IMR-90 (cell line): ENCODE measurements at regions not wholly inside any gene's neighbourhood (a gene's known extent, or its start where the extent isn't known, plus 50 kb on each side); places are given as distances from the start of the nearest gene placed in this dataset.

Experiments
- ATAC-seq: fragments of 200-7000 bp; cut with Tn5 transposase; 2 replicates; pipeline ENCODE4 v1.9.1; 2020; ENCODE audit warnings: low read depth, mild to moderate bottlenecking, moderate library complexity
- BruUV-seq: library from RNA; stranded (reverse); fragments of 400-500 nt; replicated peaks from 2 replicates; lab custom pipeline; 2021; lab: Mats Ljungman, UMichigan
- CTCF ChIA-PET: fragments of 300-600 bp; formaldehyde crosslinking; extraction: SDS; loops from one replicate; lab custom pipeline; 2021; ENCODE audit warnings: antibody characterized with exemption; lab: Yijun Ruan, JAX
- POLR2A ChIA-PET: fragments of 300-600 bp; sonication (Branson Sonifier 250); formaldehyde crosslinking; loops from one replicate; lab custom pipeline; 2022; ENCODE audit warnings: antibody characterized with exemption; ENCODE audit not compliant: unreplicated experiment; lab: Charles Lee
- DNase-seq: peaks from one replicate; pipeline ENCODE4 v3.0.0; 2013
- H2AFZ ChIP-seq: replicated peaks from 2 replicates; pipeline ENCODE3; 2013; ENCODE audit warnings: low read length, mild to moderate bottlenecking; ENCODE audit not compliant: poor library complexity
- H2AK5ac ChIP-seq: 2 replicates; pipeline ENCODE4 v1.6.1; 2013; ENCODE audit warnings: low read depth, low read length, inconsistent platforms
- H2AK9ac ChIP-seq: replicated peaks from 2 replicates; pipeline ENCODE3; 2013; ENCODE audit warnings: mild to moderate bottlenecking, low read depth, low read length, moderate library complexity; ENCODE audit not compliant: poor library complexity
- H2BK120ac ChIP-seq: 2 replicates; pipeline ENCODE4 v1.6.1; 2013; ENCODE audit warnings: low read depth, low read length, inconsistent platforms
- H2BK15ac ChIP-seq: 3 replicates; pipeline ENCODE4 v1.6.1; 2013; ENCODE audit warnings: low read depth, low read length, inconsistent platforms
- H2BK20ac ChIP-seq: 2 replicates; pipeline ENCODE4 v1.6.1; 2013; ENCODE audit warnings: low read depth, mild to moderate bottlenecking, inconsistent platforms, low read length, moderate library complexity
- H2BK5ac ChIP-seq: 2 replicates; pipeline ENCODE4 v1.6.1; 2013; ENCODE audit warnings: mild to moderate bottlenecking, low read depth, low read length, inconsistent platforms; ENCODE audit not compliant: poor library complexity, severe bottlenecking
- H3K14ac ChIP-seq: replicated peaks from 2 replicates; pipeline ENCODE4 v1.6.1; 2013; ENCODE audit warnings: low read depth, low read length, inconsistent platforms
- H3K18ac ChIP-seq: 2 replicates; pipeline ENCODE4 v1.6.1; 2013; ENCODE audit warnings: low read depth, low read length, control low read depth
- H3K23ac ChIP-seq: 2 replicates; pipeline ENCODE4 v1.6.1; 2013; ENCODE audit warnings: low read depth, low read length, inconsistent platforms
- H3K27ac ChIP-seq: 2 replicates; pipeline ENCODE4 v1.5.1; 2013; ENCODE audit warnings: mild to moderate bottlenecking, control low read depth, low read length; ENCODE audit not compliant: insufficient read depth
- H3K27me3 ChIP-seq: 2 replicates; pipeline ENCODE4 v1.6.1; 2013; ENCODE audit warnings: low read length; ENCODE audit not compliant: control insufficient read depth, insufficient read depth
- H3K36me3 ChIP-seq: 2 replicates; pipeline ENCODE4 v1.6.1; 2013; ENCODE audit warnings: low read length, mixed read lengths; ENCODE audit not compliant: control insufficient read depth, insufficient read depth
- H3K4ac ChIP-seq: 2 replicates; pipeline ENCODE4 v1.6.1; 2013; ENCODE audit warnings: low read depth, low read length, inconsistent platforms
- H3K4me1 ChIP-seq: 2 replicates; pipeline ENCODE4 v1.6.1; 2013; ENCODE audit warnings: low read length, mixed read lengths; ENCODE audit not compliant: control insufficient read depth, insufficient read depth
- H3K4me2 ChIP-seq: 2 replicates; pipeline ENCODE4 v1.6.1; 2013; ENCODE audit warnings: low read depth, mild to moderate bottlenecking, control low read depth, low read length, moderate library complexity
- H3K4me3 ChIP-seq: 2 replicates; pipeline ENCODE4 v1.5.1; 2013; ENCODE audit warnings: low read depth, mild to moderate bottlenecking, control low read depth, low read length, moderate library complexity; ENCODE audit not compliant: insufficient read depth
- H3K56ac ChIP-seq: 2 replicates; pipeline ENCODE4 v1.6.1; 2013; ENCODE audit warnings: low read length, inconsistent platforms; ENCODE audit not compliant: insufficient read depth; ENCODE audit errors: extremely low read depth
- H3K79me1 ChIP-seq, 2 experiments: 2 replicates each; pipeline ENCODE4 v1.6.1; 2013; ENCODE audit warnings: low read length in 2 of 2, inconsistent platforms in 1 of 2, low read depth in 1 of 2
- H3K9ac ChIP-seq: 2 replicates; pipeline ENCODE4 v1.6.1; 2013; ENCODE audit warnings: low read depth, low read length, control low read depth
- H3K9me1 ChIP-seq: 2 replicates; pipeline ENCODE4 v1.6.1; 2013; ENCODE audit warnings: low read length, inconsistent platforms; ENCODE audit not compliant: insufficient read depth
- H3K9me3 ChIP-seq: 2 replicates; pipeline ENCODE4 v1.6.1; 2013; ENCODE audit warnings: low read length; ENCODE audit not compliant: control insufficient read depth, insufficient read depth
- H4K20me1 ChIP-seq: 2 replicates; pipeline ENCODE4 v1.6.1; 2013; ENCODE audit warnings: low read length, inconsistent platforms; ENCODE audit not compliant: insufficient read depth
- H4K5ac ChIP-seq: 2 replicates; pipeline ENCODE4 v1.6.1; 2013; ENCODE audit warnings: mild to moderate bottlenecking, low read depth, low read length, control low read depth
- H4K8ac ChIP-seq, 2 experiments: 2 replicates each; pipeline ENCODE4 v1.6.1; 2013; ENCODE audit warnings: low read depth in 2 of 2, low read length in 2 of 2, control low read depth in 1 of 2, inconsistent platforms in 1 of 2
- H4K91ac ChIP-seq: 2 replicates; pipeline ENCODE4 v1.6.1; 2013; ENCODE audit warnings: low read depth, low read length, inconsistent platforms; ENCODE audit not compliant: insufficient read depth
- BHLHE40 ChIP-seq: fragments of 150-350 bp; IDR thresholded peaks from 2 replicates; pipeline ENCODE4 v1.6.1; 2016; ENCODE audit warnings: mild to moderate bottlenecking, low read depth, low read length
- CEBPB ChIP-seq: IDR thresholded peaks from 2 replicates; pipeline ENCODE4 v1.6.1; 2012; ENCODE audit warnings: low read depth, low read length, improper control_type of control experiment
- ELK1 ChIP-seq: fragments of 150-350 bp; IDR thresholded peaks from 2 replicates; pipeline ENCODE4 v1.6.1; 2016; ENCODE audit warnings: low read depth, mild to moderate bottlenecking, low read length, moderate library complexity, borderline replicate concordance
- FOS ChIP-seq: fragments of 150-350 bp; IDR thresholded peaks from 2 replicates; pipeline ENCODE4 v1.6.1; 2016; ENCODE audit warnings: low read depth, low read length
- MAFK ChIP-seq: IDR thresholded peaks from 2 replicates; pipeline ENCODE4 v1.6.1; 2012; ENCODE audit warnings: low read depth, low read length, improper control_type of control experiment
- MXI1 ChIP-seq: IDR thresholded peaks from 2 replicates; pipeline ENCODE4 v1.6.1; 2012; ENCODE audit warnings: low read depth, mild to moderate bottlenecking, low read length, moderate library complexity, borderline replicate concordance
- RAD21 ChIP-seq: IDR thresholded peaks from 2 replicates; pipeline ENCODE4 v1.6.1; 2012; ENCODE audit warnings: low read length, improper control_type of control experiment
- RCOR1 ChIP-seq: IDR thresholded peaks from 2 replicates; pipeline ENCODE4 v1.6.1; 2012; ENCODE audit warnings: mild to moderate bottlenecking, low read length, improper control_type of control experiment; ENCODE audit not compliant: insufficient replicate concordance
- SMC3 ChIP-seq: fragments of 150-350 bp; IDR thresholded peaks from 2 replicates; pipeline ENCODE4 v1.6.1; 2016; ENCODE audit warnings: low read depth, mild to moderate bottlenecking, antibody characterized with exemption, low read length, moderate library complexity
- WGBS, 2 experiments: methylation state at CpG; one replicate each; pipeline versions ENCODE4 v1.1.5 to v1.1.7; 2013; ENCODE audit warnings: missing lambda C conversion rate in 2 of 2; ENCODE audit not compliant: insufficient read length in 1 of 2; ENCODE audit errors: extremely low coverage in 2 of 2; 5-methylcytosine and 5-hydroxymethylcytosine counted together
- dilution Hi-C: fragments of 300-500 bp; cut with HindIII; formaldehyde crosslinking; loops from one replicate; pipeline ENCODE4 v1.14.3; 2018; ENCODE audit warnings: low sequenced_read_pairs; ENCODE audit not compliant: unreplicated experiment
- in situ Hi-C: fragments of 300-500 bp; cut with MboI; formaldehyde crosslinking; loops from 3 replicates; pipeline ENCODE4 v1.14.3; 2019; ENCODE audit warnings: low sequenced_read_pairs, inconsistent platforms, mixed read lengths
- intact Hi-C: fragments of 100-400 bp; cut with micrococcal nuclease; formaldehyde crosslinking; loops from 2 replicates; pipeline ENCODE4 v1.10.0; 2022

- Histone ChIP-seq H2BK20ac (no peak overlapping the region), H4K8ac (no peak overlapping the region), H3K79me1 (no peaks in the 10 kb centered on the region), H3K56ac (no peak overlapping the region), H3K4ac (no peak overlapping the region), H3K23ac (no peak overlapping the region), H3K9ac (no peak overlapping the region), H3K18ac (no peak overlapping the region), H3K9me3 (no peaks in the 10 kb centered on the region), H3K4me2 (no peak overlapping the region), H2AFZ (no peak overlapping the region), H4K5ac (no peak overlapping the region), H2AK5ac (no peak overlapping the region), H3K14ac (no peak overlapping the region), H3K27ac (no peak overlapping the region), H2AK9ac (no peak overlapping the region), H4K20me1 (no peaks in the 10 kb centered on the region), H2BK120ac (no peak overlapping the region), H3K27me3 (no peaks in the 10 kb centered on the region; the same call in 1 of the 2 replicates), H3K36me3 (no peaks in the 10 kb centered on the region), H4K91ac (no peak overlapping the region), H3K4me3 (no peak overlapping the region), H2BK5ac (no peak overlapping the region), H3K9me1 (no peaks in the 10 kb centered on the region), H2BK15ac (no peak overlapping the region), H3K4me1 (no peaks in the 10 kb centered on the region)
- ATAC-seq = no peak
- ChIA-PET CTCF (no interaction called here), POLR2A (no interaction called here)
- in situ Hi-C loops (no loop called here), dilution Hi-C loops (no loop called here), intact Hi-C loops (no loop called here)
- WGBS, 2 experiments = no CpG with 5 or more reads among the region's 1 CpG
- DNase-seq = no peak
- BruUV-seq = no TSS peak
- TF ChIP-seq RCOR1 = no peak
- no peak for TF ChIP-seq SMC3
- no peak for TF ChIP-seq ELK1
- TF ChIP-seq RAD21 = no peak
- TF ChIP-seq MAFK = no peak
- no peak for TF ChIP-seq MXI1
- TF ChIP-seq FOS = no peak
- no peak for TF ChIP-seq CEBPB
- TF ChIP-seq BHLHE40 = no peak
Measured at GRCh38 chr5:108607421-108607820, 140.3 kb upstream of the FER start.
